HEK293 (cell line): ENCODE measurements at regions not wholly inside any gene's neighbourhood (a gene's known extent, or its start where the extent isn't known, plus 50 kb on each side); places are given as distances from the start of the nearest gene placed in this dataset.

ENCODE experiments used
- MYNN ChIP-seq: fragments of 450-650 bp; formaldehyde crosslinking; IDR thresholded peaks from 2 replicates; pipeline ENCODE4 v1.5.1; 2016; ENCODE audit warnings: missing biosample characterization, missing genetic modification characterization, borderline replicate concordance
- ZNF404 ChIP-seq: fragments of 450-650 bp; formaldehyde crosslinking; IDR thresholded peaks from 2 replicates; pipeline ENCODE4 v1.5.1; 2017; ENCODE audit warnings: missing biosample characterization, missing genetic modification characterization
- TF ChIP-seq, protein P1 (sequence below): fragments of 450-650 bp; formaldehyde crosslinking; IDR thresholded peaks from 2 replicates; pipeline ENCODE4 v1.5.1; 2016; ENCODE audit warnings: missing biosample characterization, missing genetic modification characterization
- TF ChIP-seq, protein P2 (sequence below): fragments of 450-650 bp; formaldehyde crosslinking; IDR thresholded peaks from 2 replicates; pipeline ENCODE4 v1.5.1; 2016; ENCODE audit warnings: missing biosample characterization, missing genetic modification characterization, low read depth
- TF ChIP-seq, protein P3 (sequence below): fragments of 450-650 bp; formaldehyde crosslinking; IDR thresholded peaks from 2 replicates; pipeline ENCODE4 v1.5.1; 2017; ENCODE audit warnings: missing biosample characterization, missing genetic modification characterization

DNA sequence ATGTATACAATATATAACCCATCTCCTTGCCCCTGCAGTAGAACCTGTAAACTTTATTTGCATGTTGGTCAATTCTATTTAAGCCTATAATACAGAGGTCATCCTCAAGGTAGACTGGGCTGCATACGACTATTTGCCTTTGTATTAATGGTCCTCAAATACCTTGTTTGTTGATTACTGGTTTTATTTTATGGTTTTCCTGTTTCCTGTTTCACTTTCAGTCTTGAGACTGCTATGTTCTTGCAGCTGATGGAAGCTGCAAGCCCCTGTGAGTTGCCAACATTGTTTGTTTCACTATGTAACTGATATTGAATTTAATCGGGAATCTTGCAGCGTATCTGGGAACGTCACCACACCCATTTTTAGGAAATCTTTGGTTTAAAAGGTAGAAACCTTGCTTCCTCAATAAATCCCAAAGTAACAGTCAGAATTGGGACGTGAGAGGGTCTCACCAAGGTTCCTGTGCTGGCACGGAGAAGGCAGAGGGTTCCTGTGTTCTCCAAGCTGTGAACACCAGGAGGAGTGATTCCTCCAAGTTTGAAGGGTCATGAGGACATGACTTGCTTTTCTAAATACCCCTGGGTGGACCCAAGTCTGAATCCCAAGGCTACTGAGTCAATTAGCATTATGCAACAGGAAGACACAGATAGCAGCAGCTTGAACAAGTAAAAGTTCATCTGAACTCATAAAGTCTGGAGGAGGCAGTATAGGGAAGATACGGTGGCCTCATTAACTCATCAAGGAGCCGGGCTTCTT, 110.6 kb upstream of the PNPLA4 start:
- TF ChIP-seq MYNN (tag by site-specific recombination) (no peak), ZNF404 (tag by site-specific recombination) (no peak)
- TF ChIP-seq, protein P1, sequence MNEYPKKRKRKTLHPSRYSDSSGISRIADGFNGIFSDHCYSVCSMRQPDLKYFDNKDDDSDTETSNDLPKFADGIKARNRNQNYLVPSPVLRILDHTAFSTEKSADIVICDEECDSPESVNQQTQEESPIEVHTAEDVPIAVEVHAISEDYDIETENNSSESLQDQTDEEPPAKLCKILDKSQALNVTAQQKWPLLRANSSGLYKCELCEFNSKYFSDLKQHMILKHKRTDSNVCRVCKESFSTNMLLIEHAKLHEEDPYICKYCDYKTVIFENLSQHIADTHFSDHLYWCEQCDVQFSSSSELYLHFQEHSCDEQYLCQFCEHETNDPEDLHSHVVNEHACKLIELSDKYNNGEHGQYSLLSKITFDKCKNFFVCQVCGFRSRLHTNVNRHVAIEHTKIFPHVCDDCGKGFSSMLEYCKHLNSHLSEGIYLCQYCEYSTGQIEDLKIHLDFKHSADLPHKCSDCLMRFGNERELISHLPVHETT (tag by site-specific recombination): no peak
- TF ChIP-seq, protein P2, sequence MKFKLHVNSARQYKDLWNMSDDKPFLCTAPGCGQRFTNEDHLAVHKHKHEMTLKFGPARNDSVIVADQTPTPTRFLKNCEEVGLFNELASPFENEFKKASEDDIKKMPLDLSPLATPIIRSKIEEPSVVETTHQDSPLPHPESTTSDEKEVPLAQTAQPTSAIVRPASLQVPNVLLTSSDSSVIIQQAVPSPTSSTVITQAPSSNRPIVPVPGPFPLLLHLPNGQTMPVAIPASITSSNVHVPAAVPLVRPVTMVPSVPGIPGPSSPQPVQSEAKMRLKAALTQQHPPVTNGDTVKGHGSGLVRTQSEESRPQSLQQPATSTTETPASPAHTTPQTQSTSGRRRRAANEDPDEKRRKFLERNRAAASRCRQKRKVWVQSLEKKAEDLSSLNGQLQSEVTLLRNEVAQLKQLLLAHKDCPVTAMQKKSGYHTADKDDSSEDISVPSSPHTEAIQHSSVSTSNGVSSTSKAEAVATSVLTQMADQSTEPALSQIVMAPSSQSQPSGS (tag by site-specific recombination): no peak
- TF ChIP-seq, protein P3, sequence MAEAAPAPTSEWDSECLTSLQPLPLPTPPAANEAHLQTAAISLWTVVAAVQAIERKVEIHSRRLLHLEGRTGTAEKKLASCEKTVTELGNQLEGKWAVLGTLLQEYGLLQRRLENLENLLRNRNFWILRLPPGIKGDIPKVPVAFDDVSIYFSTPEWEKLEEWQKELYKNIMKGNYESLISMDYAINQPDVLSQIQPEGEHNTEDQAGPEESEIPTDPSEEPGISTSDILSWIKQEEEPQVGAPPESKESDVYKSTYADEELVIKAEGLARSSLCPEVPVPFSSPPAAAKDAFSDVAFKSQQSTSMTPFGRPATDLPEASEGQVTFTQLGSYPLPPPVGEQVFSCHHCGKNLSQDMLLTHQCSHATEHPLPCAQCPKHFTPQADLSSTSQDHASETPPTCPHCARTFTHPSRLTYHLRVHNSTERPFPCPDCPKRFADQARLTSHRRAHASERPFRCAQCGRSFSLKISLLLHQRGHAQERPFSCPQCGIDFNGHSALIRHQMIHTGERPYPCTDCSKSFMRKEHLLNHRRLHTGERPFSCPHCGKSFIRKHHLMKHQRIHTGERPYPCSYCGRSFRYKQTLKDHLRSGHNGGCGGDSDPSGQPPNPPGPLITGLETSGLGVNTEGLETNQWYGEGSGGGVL (tag by site-specific recombination): no peak
